ENCODE measurements at regions not wholly inside any gene's neighbourhood (a gene's known extent, or its start where the extent isn't known, plus 50 kb on each side); places are given as distances from the start of the nearest gene placed in this dataset.

GRCh38 chr1:106290805-106291501 is 765.5 kb upstream of the PRMT6 start:
- no peak overlapping the region for H3K4me3 ChIP-seq (ENCODE audit: low read depth, low read length)
- TF ChIP-seq CTCF (IDR thresholded peaks at IDR 0.05; ENCODE audit: low read depth, low read length), result no peak

GRCh38 chr1:106292130-106292529 is 764.3 kb upstream of the PRMT6 start:
- TF ChIP-seq CTCF (IDR thresholded peaks at IDR 0.05; ENCODE audit: low read depth, low read length), result no peak
- no peak overlapping the region for H3K4me3 ChIP-seq (ENCODE audit: low read depth, low read length)

GRCh38 chr1:106296431-106296830 is 760.0 kb upstream of the PRMT6 start:
- no peak overlapping the region for H3K4me3 ChIP-seq (ENCODE audit: low read depth, low read length)

GRCh38 chr1:106304106-106304505 is 752.4 kb upstream of the PRMT6 start:
- no peak overlapping the region for H3K4me3 ChIP-seq (ENCODE audit: low read depth, low read length)
- TF ChIP-seq CTCF (IDR thresholded peaks at IDR 0.05; ENCODE audit: low read depth, low read length), result no peak

More at GRCh38 chr1:106296431-106296830, 760.0 kb upstream of the PRMT6 start:
- no peak for TF ChIP-seq CTCF (IDR thresholded peaks at IDR 0.05; ENCODE audit: low read depth, low read length)

- no peak for TF ChIP-seq CTCF (IDR thresholded peaks at IDR 0.05; ENCODE audit: low read depth, low read length)
- H3K4me3 ChIP-seq (ENCODE audit: low read depth, low read length), result no peak overlapping the region
These were observed 736.9 kb upstream of the PRMT6 start for GRCh38 chr1:106319612-106320011.

- no peak for TF ChIP-seq CTCF (IDR thresholded peaks at IDR 0.05; ENCODE audit: low read depth, low read length)
These were observed 730.9 kb upstream of the PRMT6 start for GRCh38 chr1:106325600-106325999.

GRCh38 chr1:106344494-106344893 is 712.0 kb upstream of the PRMT6 start:
- TF ChIP-seq CTCF (IDR thresholded peaks at IDR 0.05; ENCODE audit: low read depth, low read length), result no peak
- no peak overlapping the region for H3K4me3 ChIP-seq (ENCODE audit: low read depth, low read length)

More at GRCh38 chr1:106325600-106325999, 730.9 kb upstream of the PRMT6 start:
- no peak overlapping the region for H3K4me3 ChIP-seq (ENCODE audit: low read depth, low read length)
